HepG2 (cell line): ENCODE measurements at regions not wholly inside any gene's neighbourhood (a gene's known extent, or its start where the extent isn't known, plus 50 kb on each side); places are given as distances from the start of the nearest gene placed in this dataset.

Experiments
- SUZ12 ChIP-seq: fragments of 150-350 bp; IDR thresholded peaks from 2 replicates; pipeline ENCODE4 v1.6.1; 2014; ENCODE audit warnings: low read depth, low read length
- ZBTB40 ChIP-seq, 2 experiments: fragments of 450-650 bp in 1 of 2; sonication (generic) in 1 of 2; formaldehyde crosslinking in 1 of 2; IDR thresholded peaks; 2 replicates each; pipeline versions ENCODE4 v1.6.1 to v1.8.0; 2016 to 2022; ENCODE audit warnings: antibody characterized with exemption in 1 of 2, mild to moderate bottlenecking in 1 of 2, missing genetic modification reagents in 1 of 2
- ZNF407 ChIP-seq: sonication (generic); formaldehyde crosslinking; IDR thresholded peaks from one replicate; pipeline ENCODE4 v1.5.1; 2020; ENCODE audit warnings: mild to moderate bottlenecking, missing genetic modification reagents; ENCODE audit errors: not compliant biosample characterization
- ZNF468 ChIP-seq: sonication (generic); formaldehyde crosslinking; IDR thresholded peaks from 2 replicates; pipeline ENCODE4 v1.8.0; 2022; ENCODE audit warnings: mild to moderate bottlenecking, moderate library complexity, missing genetic modification reagents

- TF ChIP-seq ZNF407 (no peak), SUZ12 (no peak), ZBTB40 (IDR thresholded peaks at IDR 0.05) (no peak), ZBTB40 (CRISPR knock-in tag; IDR thresholded peaks at IDR 0.05) (no peak), ZNF468 (CRISPR knock-in tag) (no peak)
Measured at GRCh38 chr13:37997641-37998040, 128.1 kb upstream of the TRPC4 start (continued).
